ENCODE measurements at regions not wholly inside any gene's neighbourhood (a gene's known extent, or its start where the extent isn't known, plus 50 kb on each side); places are given as distances from the start of the nearest gene placed in this dataset.

GRCh38 chr1:100609849-100610248 is 71.9 kb downstream of the GPR88 start:
- TF ChIP-seq EZH2 (IDR thresholded peaks at IDR 0.05; ENCODE audit: low read length), result no peak
- TF ChIP-seq CTCF (optimal IDR thresholded peaks at IDR 0.05 in 1 of 3, IDR thresholded peaks at IDR 0.05 in 1 of 3, conservative IDR thresholded peaks at IDR 0.05 in 1 of 3; ENCODE audit: extremely low read depth in 1 of 3, insufficient read depth in 2 of 3, low read length in 3 of 3), result no peak

Data from keratinocyte (primary cell).